ENCODE measurements at regions not wholly inside any gene's neighbourhood (a gene's known extent, or its start where the extent isn't known, plus 50 kb on each side); places are given as distances from the start of the nearest gene placed in this dataset.
A peak's percentile ranks its signal among the peaks of the same experiment; 100 is the strongest.

- Histone ChIP-seq H2BK12ac (ENCODE audit: low read depth, low read length) (no peak overlapping the region), H3K4me1 (replicated peaks in 1 of 4; ENCODE audit: control insufficient read depth in 3 of 4, insufficient read depth in 4 of 4, low read length in 3 of 4) (no peaks in the 10 kb centered on the region), H4K20me1 (replicated peaks in 1 of 2; ENCODE audit: control insufficient read depth in 1 of 2, insufficient read depth in 2 of 2, low read length in 2 of 2) (no peaks in the 10 kb centered on the region), H3K4me2 (ENCODE audit: insufficient read depth in 1 of 2, low read depth in 2 of 2, low read length in 2 of 2) (no peak overlapping the region), H4K8ac (ENCODE audit: extremely low read depth, insufficient read depth, low read length) (no peak overlapping the region), H2BK5ac (ENCODE audit: low read depth, low read length) (no peak overlapping the region), H3K18ac (ENCODE audit: extremely low read depth, low read length) (no peak overlapping the region), H3K9me3 (ENCODE audit: insufficient read depth in 2 of 2, low read depth in 1 of 2, low read length in 1 of 2) (no peaks in the 10 kb centered on the region), H3K14ac (ENCODE audit: insufficient read length) (no peak overlapping the region), H4K91ac (replicated peaks; ENCODE audit: insufficient read length, low read length) (no peak overlapping the region), H4K5ac (ENCODE audit: insufficient read length, low read depth, low read length) (no peak overlapping the region), H3K4me3 (ENCODE audit: extremely low read depth in 1 of 4, insufficient read depth in 2 of 4, low read depth in 3 of 4, low read length in 4 of 4) (no peak overlapping the region), H2AFZ (ENCODE audit: low read length) (0 out of 2 replicates have a peak overlapping the region, but pooled peaks have one; percentile 37), H3K79me1 (ENCODE audit: low read depth, low read length) (no peaks in the 10 kb centered on the region), H2BK120ac (replicated peaks; ENCODE audit: low read depth, low read length) (no peak overlapping the region), H3K27ac (ENCODE audit: low read depth, low read length) (no peak overlapping the region), H2BK20ac (ENCODE audit: low read length) (no peak overlapping the region), H3K23me2 (ENCODE audit: low read depth, low read length) (no peaks in the 10 kb centered on the region), H3K4ac (replicated peaks; ENCODE audit: insufficient read length, low read depth, low read length) (no peak overlapping the region), H3K27me3 (replicated peaks in 1 of 4; ENCODE audit: control insufficient read depth in 3 of 4, extremely low read depth in 1 of 4, insufficient read depth in 3 of 4, low read length in 3 of 4) (no peaks in the 10 kb centered on the region), H3K23ac (ENCODE audit: insufficient read length) (no peak overlapping the region), H2BK15ac (ENCODE audit: low read length) (no peak overlapping the region), H2AK5ac (ENCODE audit: low read depth, low read length) (no peak overlapping the region), H3K9ac (replicated peaks in 1 of 4; ENCODE audit: extremely low read depth in 1 of 4, low read depth in 3 of 4, low read length in 3 of 4) (no peak overlapping the region), H3K36me3 (ENCODE audit: control insufficient read depth in 2 of 4, insufficient read depth in 4 of 4, low read length in 3 of 4) (no peaks in the 10 kb centered on the region), H3K56ac (replicated peaks; ENCODE audit: insufficient read length, low read depth, low read length) (no peak overlapping the region), H3K79me2 (ENCODE audit: control insufficient read depth in 1 of 2, insufficient read depth in 2 of 2, low read length in 2 of 2) (no peaks in the 10 kb centered on the region)
- ChIA-PET CTCF (ENCODE audit: partially characterized antibody) (no interaction called here), POLR2A (ENCODE audit: partially characterized antibody) (interaction anchor here (1.6 kb wide), 1 partner anchor 18 kb away, joined by 5 read pairs; no protein-coding TSS in a partner anchor)
- FAIRE-seq (peak; percentile 63), DNase-seq (ENCODE audit: low read depth in 1 of 2, low spot score in 2 of 2) (no peak)
- no peak for TF ChIP-seq CHD2 (IDR thresholded peaks at IDR 0.05; ENCODE audit: low read length)
- 89% methylated on average over 1 of the region's 1 CpG; no CpG with 5 or more reads in 1 of the 2 experiments for WGBS, 2 experiments (ENCODE audit: extremely low coverage in 1 of 2, insufficient coverage in 1 of 2, insufficient read length in 1 of 2, insufficient replicate concordance in 2 of 2, low coverage in 1 of 2, low lambda C conversion rate in 2 of 2, missing lambda C conversion rate in 1 of 2)
These were observed 215.8 kb upstream of the FZD8 start for GRCh38 chr10:35857860-35858259.
